AG10803 (cell line): ENCODE measurements at regions not wholly inside any gene's neighbourhood (a gene's known extent, or its start where the extent isn't known, plus 50 kb on each side); places are given as distances from the start of the nearest gene placed in this dataset.
"Not testable (repeated sequence)": the region's sequence is repeated elsewhere in the genome, so short reads cannot be mapped to it uniquely, and the experiment has no call there.

ENCODE experiments used
- DNase-seq: peaks from one replicate; pipeline ENCODE4 v3.0.0; 2010; ENCODE audit warnings: low read depth
- H3K4me3 ChIP-seq: 2 replicates; pipeline ENCODE4 v1.5.1; 2011; ENCODE audit warnings: mild to moderate bottlenecking, low read length, control low read depth
- CTCF ChIP-seq: conservative IDR thresholded peaks from 2 replicates; pipeline ENCODE4 v1.5.1; 2011; ENCODE audit warnings: mild to moderate bottlenecking, low read length, control low read depth, inconsistent platforms

DNA sequence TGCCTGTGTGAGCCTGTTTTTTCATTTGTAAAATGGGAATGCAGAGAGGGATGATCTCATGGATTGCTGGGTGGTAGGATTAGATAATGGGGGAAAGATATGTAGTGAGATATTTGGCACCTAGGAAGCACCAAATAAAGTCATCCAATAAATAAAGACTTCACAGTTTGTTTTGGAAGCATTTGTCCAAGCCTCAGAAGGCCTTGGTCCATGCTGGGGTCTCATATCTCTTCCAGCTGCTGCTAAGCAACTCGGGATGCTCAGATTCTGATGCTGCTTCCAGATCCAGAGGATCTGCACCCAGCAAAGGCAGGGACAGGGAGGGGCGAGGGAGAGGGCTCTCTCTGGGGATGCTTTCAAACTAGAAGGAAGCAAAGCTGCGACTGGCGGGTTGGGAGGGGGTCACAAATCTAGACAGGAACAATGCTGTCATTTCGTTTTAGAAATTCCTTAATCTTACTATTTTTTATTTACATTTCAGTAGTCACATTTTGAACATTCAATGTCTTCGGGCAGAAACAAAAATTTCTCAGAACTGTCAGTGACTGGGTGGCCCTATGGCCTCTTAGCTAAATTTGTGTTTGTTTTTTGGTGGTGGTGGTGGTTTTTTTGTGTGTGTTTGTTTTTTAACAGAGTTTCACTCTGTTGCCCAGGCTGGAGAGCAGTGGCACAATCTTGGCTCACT is 114.9 kb upstream of the CDH5 start:
- DNase-seq, result no peak
- H3K4me3 ChIP-seq, result no peak overlapping the region
- no peak for TF ChIP-seq CTCF

DNA sequence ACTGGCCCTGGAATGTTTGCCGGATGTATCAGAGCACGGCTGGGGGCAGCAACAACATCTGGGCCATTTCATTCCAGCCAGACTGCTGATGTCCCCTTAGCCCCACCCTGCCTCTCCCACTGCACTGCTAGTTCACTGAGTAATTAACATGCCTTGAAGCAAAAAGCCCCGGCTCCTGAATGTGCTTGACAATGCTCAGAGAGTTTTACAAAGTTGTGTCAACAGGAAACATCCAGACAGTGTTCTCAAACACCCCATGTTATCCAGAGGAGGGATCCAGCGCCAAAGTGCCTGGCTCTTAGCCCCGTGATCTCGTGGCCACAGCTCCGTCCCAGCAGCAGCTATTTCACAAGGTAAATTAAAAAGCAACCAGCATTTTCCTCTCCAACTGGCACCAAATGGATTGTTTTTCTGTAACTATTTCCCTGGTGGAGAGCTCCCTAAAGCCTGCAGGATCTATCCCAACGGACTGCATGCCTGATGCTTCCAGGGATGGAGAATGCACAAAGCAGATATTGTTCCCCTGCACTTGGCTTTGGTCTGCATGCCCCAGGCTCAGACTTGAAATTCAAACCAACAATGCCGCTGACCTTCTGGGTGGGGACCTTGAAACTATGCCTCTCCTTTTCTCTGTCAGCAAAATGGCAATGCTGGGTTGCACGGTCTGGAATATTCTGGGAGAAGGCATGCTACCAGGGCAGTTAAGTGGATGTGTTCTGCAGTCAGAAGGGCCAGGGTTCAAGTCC is 115.6 kb upstream of the CDH5 start:
- H3K4me3 ChIP-seq, result no peak overlapping the region
- TF ChIP-seq CTCF, result no peak
- peak; percentile 73 for DNase-seq

- no peak for TF ChIP-seq CTCF
- H3K4me3 ChIP-seq, result no peak overlapping the region
Measured at GRCh38 chr16:66247516-66248481, 118.7 kb upstream of the CDH5 start.

GRCh38 chr16:66245868-66246267 is 120.6 kb upstream of the CDH5 start:
- TF ChIP-seq CTCF, result no peak
- H3K4me3 ChIP-seq, result no peak overlapping the region
- DNase-seq, result no peak

More at GRCh38 chr16:66247516-66248481, 118.7 kb upstream of the CDH5 start:
- no peak for DNase-seq

GRCh38 chr16:66245072-66245471 is 121.4 kb upstream of the CDH5 start:
- no peak overlapping the region for H3K4me3 ChIP-seq
- DNase-seq, result no peak
- no peak for TF ChIP-seq CTCF

- no peak for DNase-seq
- no peak overlapping the region for H3K4me3 ChIP-seq
- TF ChIP-seq CTCF, result no peak
Measured at GRCh38 chr16:66242672-66243071, 123.8 kb upstream of the CDH5 start.

DNA sequence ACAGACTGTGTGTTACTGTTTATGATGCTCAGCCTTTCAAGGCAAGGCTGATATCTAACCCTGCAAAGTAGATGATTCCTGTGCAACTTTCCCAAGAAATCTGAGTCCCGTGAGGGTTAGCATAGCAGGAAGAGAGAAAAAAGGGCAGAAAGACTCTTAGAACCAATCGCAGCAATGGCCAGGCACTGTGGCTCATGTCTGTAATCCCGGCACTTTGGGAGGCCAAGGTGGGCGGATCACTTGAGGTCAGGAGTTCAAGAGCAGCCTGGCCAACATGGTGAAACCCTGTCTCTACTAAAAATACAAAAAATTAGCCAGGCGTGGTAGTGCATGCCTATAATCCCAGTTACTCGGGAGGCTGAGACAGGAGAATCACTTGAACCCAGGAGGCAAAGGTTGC is 124.3 kb upstream of the CDH5 start:
- not testable (repeated sequence) for H3K4me3 ChIP-seq, DNase-seq
